ENCODE measurements at regions not wholly inside any gene's neighbourhood (a gene's known extent, or its start where the extent isn't known, plus 50 kb on each side); places are given as distances from the start of the nearest gene placed in this dataset.
A peak's percentile ranks its signal among the peaks of the same experiment; 100 is the strongest.

GRCh38 chr4:30956916-30957315, 236.7 kb downstream of the PCDH7 start:
- no peak for TF ChIP-seq CTCF (IDR thresholded peaks at IDR 0.05; ENCODE audit: insufficient read depth, low read depth, low read length)
- DNase-seq (ENCODE audit: low read depth), result no peak
- H3K4me3 ChIP-seq (ENCODE audit: low read depth, low read length), result no peak overlapping the region

GRCh38 chr4:30957706-30958105, 237.5 kb downstream of the PCDH7 start:
- no peak overlapping the region for H3K4me3 ChIP-seq (ENCODE audit: low read depth, low read length)
- DNase-seq (ENCODE audit: low read depth), result no peak
- TF ChIP-seq CTCF (IDR thresholded peaks at IDR 0.05; ENCODE audit: insufficient read depth, low read depth, low read length), result no peak

GRCh38 chr4:30959781-30960485, 239.8 kb downstream of the PCDH7 start:
- no peak for TF ChIP-seq CTCF (IDR thresholded peaks at IDR 0.05; ENCODE audit: insufficient read depth, low read depth, low read length)
- no peak for DNase-seq (ENCODE audit: low read depth)

GRCh38 chr4:30962939-30963338, 242.8 kb downstream of the PCDH7 start:
- DNase-seq (ENCODE audit: low read depth), result peak; percentile 14
- H3K4me3 ChIP-seq (ENCODE audit: low read depth, low read length), result no peak overlapping the region
- TF ChIP-seq CTCF (IDR thresholded peaks at IDR 0.05; ENCODE audit: insufficient read depth, low read depth, low read length), result no peak

More at GRCh38 chr4:30959781-30960485, 239.8 kb downstream of the PCDH7 start:
- H3K4me3 ChIP-seq (ENCODE audit: low read depth, low read length), result no peak overlapping the region

- TF ChIP-seq CTCF (IDR thresholded peaks at IDR 0.05; ENCODE audit: insufficient read depth, low read depth, low read length), result no peak
- no peak for DNase-seq (ENCODE audit: low read depth)
- H3K4me3 ChIP-seq (ENCODE audit: low read depth, low read length), result no peak overlapping the region
These were observed 248.8 kb downstream of the PCDH7 start for GRCh38 chr4:30968926-30969325.

- H3K4me3 ChIP-seq (ENCODE audit: low read depth, low read length), result no peak overlapping the region
- DNase-seq (ENCODE audit: low read depth), result no peak
- no peak for TF ChIP-seq CTCF (IDR thresholded peaks at IDR 0.05; ENCODE audit: insufficient read depth, low read depth, low read length)
These were observed 252.4 kb downstream of the PCDH7 start for GRCh38 chr4:30972542-30972941.

- no peak overlapping the region for H3K4me3 ChIP-seq (ENCODE audit: low read depth, low read length)
- DNase-seq (ENCODE audit: low read depth), result no peak
- TF ChIP-seq CTCF (IDR thresholded peaks at IDR 0.05; ENCODE audit: insufficient read depth, low read depth, low read length), result no peak
These were observed 253.8 kb downstream of the PCDH7 start for GRCh38 chr4:30973993-30974392.
